GM21423 (cell line): ENCODE measurements at regions not wholly inside any gene's neighbourhood (a gene's known extent, or its start where the extent isn't known, plus 50 kb on each side); places are given as distances from the start of the nearest gene placed in this dataset.

Source experiments
- ATAC-seq: cut with Tn5 transposase; IDR thresholded peaks from one replicate; pipeline ENCODE4 v1.9.1; 2021; ENCODE audit warnings: mild to moderate bottlenecking, moderate library complexity; ENCODE audit not compliant: unreplicated experiment

GRCh38 chr5:168174376-168174775, 117.1 kb upstream of the WWC1 start:
- ATAC-seq = no peak

GRCh38 chr5:168176251-168176650, 115.2 kb upstream of the WWC1 start:
- ATAC-seq = no peak

- ATAC-seq = no peak
These were observed 114.5 kb upstream of the WWC1 start for GRCh38 chr5:168176941-168177340.

- no peak for ATAC-seq
These were observed 113.5 kb upstream of the WWC1 start for GRCh38 chr5:168177831-168178450.

- no peak for ATAC-seq
These were observed 112.3 kb upstream of the WWC1 start for GRCh38 chr5:168179192-168179593.

- no peak for ATAC-seq
These were observed 109.2 kb upstream of the WWC1 start for GRCh38 chr5:168182269-168182668.

GRCh38 chr5:168184103-168184502, 107.3 kb upstream of the WWC1 start:
- no peak for ATAC-seq

GRCh38 chr5:168186289-168187074, 105.0 kb upstream of the WWC1 start:
- ATAC-seq = no peak

GRCh38 chr5:168187614-168188013, 103.8 kb upstream of the WWC1 start:
- no peak for ATAC-seq

GRCh38 chr5:168188182-168188581, 103.3 kb upstream of the WWC1 start:
- no peak for ATAC-seq

- ATAC-seq = no peak
These were observed 99.3 kb upstream of the WWC1 start for GRCh38 chr5:168192120-168192519.

GRCh38 chr5:168193493-168194250, 97.8 kb upstream of the WWC1 start:
- no peak for ATAC-seq

- no peak for ATAC-seq
These were observed 96.3 kb upstream of the WWC1 start for GRCh38 chr5:168195110-168195509.

GRCh38 chr5:168198359-168198758, 93.1 kb upstream of the WWC1 start:
- no peak for ATAC-seq

GRCh38 chr5:168202996-168203395, 88.4 kb upstream of the WWC1 start:
- no peak for ATAC-seq

- ATAC-seq = no peak
These were observed 87.3 kb upstream of the WWC1 start for GRCh38 chr5:168204165-168204564.

- ATAC-seq = no peak
These were observed 83.9 kb upstream of the WWC1 start for GRCh38 chr5:168207450-168208029.

GRCh38 chr5:168209244-168209995, 82.0 kb upstream of the WWC1 start:
- no peak for ATAC-seq

GRCh38 chr5:168209997-168210396, 81.4 kb upstream of the WWC1 start:
- ATAC-seq = no peak

- no peak for ATAC-seq
These were observed 80.2 kb upstream of the WWC1 start for GRCh38 chr5:168211245-168211644.

GRCh38 chr5:168211936-168212335, 79.5 kb upstream of the WWC1 start:
- no peak for ATAC-seq
